ENCODE measurements at regions not wholly inside any gene's neighbourhood (a gene's known extent, or its start where the extent isn't known, plus 50 kb on each side); places are given as distances from the start of the nearest gene placed in this dataset.

DNA sequence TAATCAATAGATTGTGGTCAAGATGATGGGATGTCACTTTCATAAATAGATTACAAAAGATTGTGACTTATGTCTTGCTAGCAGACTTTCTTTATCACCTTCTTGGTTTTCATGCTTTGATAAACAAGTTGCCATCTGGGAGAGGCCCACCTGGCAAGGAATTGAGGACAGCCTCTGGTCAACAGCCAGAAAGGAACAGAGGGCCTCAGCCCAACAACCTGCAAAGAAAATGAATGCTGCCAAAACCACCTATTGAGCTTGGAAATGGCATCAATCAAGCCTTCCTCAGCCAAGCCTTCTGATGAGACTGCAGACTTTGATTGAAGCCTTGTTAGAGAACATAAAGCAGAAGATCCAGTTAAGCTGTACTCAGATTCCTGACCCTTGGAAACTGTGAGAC lies 288.6 kb downstream of the SPRY2 start:
- no peak overlapping the region for H3K4me2 ChIP-seq (ENCODE audit: insufficient read depth, low read length)
- TF ChIP-seq, protein P1, sequence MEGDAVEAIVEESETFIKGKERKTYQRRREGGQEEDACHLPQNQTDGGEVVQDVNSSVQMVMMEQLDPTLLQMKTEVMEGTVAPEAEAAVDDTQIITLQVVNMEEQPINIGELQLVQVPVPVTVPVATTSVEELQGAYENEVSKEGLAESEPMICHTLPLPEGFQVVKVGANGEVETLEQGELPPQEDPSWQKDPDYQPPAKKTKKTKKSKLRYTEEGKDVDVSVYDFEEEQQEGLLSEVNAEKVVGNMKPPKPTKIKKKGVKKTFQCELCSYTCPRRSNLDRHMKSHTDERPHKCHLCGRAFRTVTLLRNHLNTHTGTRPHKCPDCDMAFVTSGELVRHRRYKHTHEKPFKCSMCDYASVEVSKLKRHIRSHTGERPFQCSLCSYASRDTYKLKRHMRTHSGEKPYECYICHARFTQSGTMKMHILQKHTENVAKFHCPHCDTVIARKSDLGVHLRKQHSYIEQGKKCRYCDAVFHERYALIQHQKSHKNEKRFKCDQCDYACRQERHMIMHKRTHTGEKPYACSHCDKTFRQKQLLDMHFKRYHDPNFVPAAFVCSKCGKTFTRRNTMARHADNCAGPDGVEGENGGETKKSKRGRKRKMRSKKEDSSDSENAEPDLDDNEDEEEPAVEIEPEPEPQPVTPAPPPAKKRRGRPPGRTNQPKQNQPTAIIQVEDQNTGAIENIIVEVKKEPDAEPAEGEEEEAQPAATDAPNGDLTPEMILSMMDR (IDR thresholded peaks at IDR 0.05; ENCODE audit: extremely low read depth, low read depth, low read length): no peak
- H3K4me3 ChIP-seq (ENCODE audit: insufficient read depth, low read length): no peak overlapping the region
- H2AFZ ChIP-seq (ENCODE audit: low read length): no peak overlapping the region
- DNase-seq (ENCODE audit: insufficient read length, low spot score, missing footprints): no peak
- no peaks in the 10 kb centered on the region for H3K9me3 ChIP-seq (ENCODE audit: low read depth, low read length)
- H3K79me2 ChIP-seq (ENCODE audit: insufficient read depth, low read length): no peaks in the 10 kb centered on the region
- no peaks in the 10 kb centered on the region for H3K27me3 ChIP-seq (ENCODE audit: insufficient read depth, low read length)
- H3K36me3 ChIP-seq (ENCODE audit: insufficient read depth, low read length): no peaks in the 10 kb centered on the region
- no peak overlapping the region for H3K27ac ChIP-seq (ENCODE audit: low read depth, low read length)
- no peaks in the 10 kb centered on the region for H4K20me1 ChIP-seq (ENCODE audit: insufficient read depth, low read length)
- H3K4me1 ChIP-seq (ENCODE audit: insufficient read depth, low read length): peaks cover 30% of the 10 kb centered on the region

DNA sequence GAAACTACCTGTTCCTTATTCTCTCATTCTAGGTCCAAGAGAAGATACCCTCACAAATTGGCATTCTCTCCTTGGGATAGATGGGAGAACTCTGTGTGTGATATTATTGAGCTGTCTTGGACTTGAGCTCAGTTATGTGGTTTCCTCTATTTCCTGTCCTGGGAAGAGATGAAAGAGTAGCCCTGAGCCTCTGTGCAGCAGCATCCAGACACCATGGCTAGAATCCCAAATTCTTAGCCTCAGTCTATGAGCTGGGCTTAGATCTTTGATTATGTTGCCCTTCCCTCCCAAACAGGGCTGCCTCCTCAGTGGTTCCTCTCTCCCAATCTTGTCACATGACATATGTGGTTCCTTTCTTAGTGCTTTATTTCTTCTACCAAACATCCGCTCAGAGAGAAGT lies 290.7 kb downstream of the SPRY2 start:
- DNase-seq (ENCODE audit: insufficient read length, low spot score, missing footprints): no peak
- TF ChIP-seq, protein P1 (IDR thresholded peaks at IDR 0.05; ENCODE audit: extremely low read depth, low read depth, low read length): no peak
- no peaks in the 10 kb centered on the region for H3K79me2 ChIP-seq (ENCODE audit: insufficient read depth, low read length)

DNA sequence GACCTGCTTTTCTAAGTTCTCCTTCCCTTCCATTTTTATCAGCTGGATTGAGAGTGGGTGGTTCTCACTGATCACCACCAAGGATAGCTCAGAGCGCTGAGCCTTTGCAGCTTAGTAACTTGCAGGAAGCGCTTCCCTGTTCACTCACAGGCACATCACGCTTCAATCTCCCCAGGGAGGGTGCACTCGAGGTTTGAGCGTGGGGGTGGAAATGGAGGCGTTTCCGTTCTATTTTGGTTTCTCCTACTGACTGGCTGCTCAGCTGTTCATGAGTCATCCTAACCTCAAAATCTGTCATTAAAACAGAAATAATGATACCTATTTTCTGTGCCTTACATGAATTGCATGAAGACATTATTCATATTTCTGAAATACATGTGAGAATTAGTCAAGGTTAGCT lies 292.1 kb downstream of the SPRY2 start:
- TF ChIP-seq, protein P1 (IDR thresholded peaks at IDR 0.05; ENCODE audit: extremely low read depth, low read depth, low read length): no peak
- peaks cover 33% of the 10 kb centered on the region for H3K4me1 ChIP-seq (ENCODE audit: insufficient read depth, low read length)

More for the DNA sequence above, 290.7 kb downstream of the SPRY2 start:
- Histone ChIP-seq H2AFZ (ENCODE audit: low read length) (no peak overlapping the region), H3K27ac (ENCODE audit: low read depth, low read length) (peak overlapping the region; percentile 68), H3K27me3 (ENCODE audit: insufficient read depth, low read length) (no peaks in the 10 kb centered on the region), H3K4me2 (ENCODE audit: insufficient read depth, low read length) (no peak overlapping the region), H4K20me1 (ENCODE audit: insufficient read depth, low read length) (no peaks in the 10 kb centered on the region), H3K4me3 (ENCODE audit: insufficient read depth, low read length) (no peak overlapping the region), H3K9me3 (ENCODE audit: low read depth, low read length) (no peaks in the 10 kb centered on the region), H3K4me1 (ENCODE audit: insufficient read depth, low read length) (peaks cover 33% of the 10 kb centered on the region), H3K36me3 (ENCODE audit: insufficient read depth, low read length) (no peaks in the 10 kb centered on the region)

DNA sequence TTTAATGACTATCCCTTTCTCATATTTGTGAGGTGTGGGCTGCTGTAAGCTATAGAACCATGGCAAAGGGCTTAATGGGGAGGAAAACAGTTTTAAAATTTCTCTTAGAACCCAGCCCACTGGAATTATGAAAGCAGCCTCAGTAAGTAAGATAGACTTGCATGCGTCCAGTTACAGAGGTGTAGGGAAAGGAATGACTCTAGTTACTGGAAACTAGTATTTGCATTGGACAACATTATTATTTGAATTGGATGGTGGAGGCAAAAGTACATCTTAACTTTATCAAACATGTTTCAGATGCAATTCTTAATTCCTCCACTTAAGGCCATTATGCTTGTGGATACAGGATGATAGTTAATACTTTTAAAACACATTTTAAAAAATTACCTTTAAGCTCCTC lies 292.9 kb downstream of the SPRY2 start:
- Histone ChIP-seq H4K20me1 (ENCODE audit: insufficient read depth, low read length) (no peaks in the 10 kb centered on the region), H3K79me2 (ENCODE audit: insufficient read depth, low read length) (no peaks in the 10 kb centered on the region), H3K36me3 (ENCODE audit: insufficient read depth, low read length) (no peaks in the 10 kb centered on the region), H2AFZ (ENCODE audit: low read length) (no peak overlapping the region), H3K9me3 (ENCODE audit: low read depth, low read length) (no peaks in the 10 kb centered on the region), H3K27ac (ENCODE audit: low read depth, low read length) (peak overlapping the region; percentile 57), H3K4me2 (ENCODE audit: insufficient read depth, low read length) (peak overlapping the region; percentile 66), H3K4me3 (ENCODE audit: insufficient read depth, low read length) (no peak overlapping the region), H3K27me3 (ENCODE audit: insufficient read depth, low read length) (no peaks in the 10 kb centered on the region), H3K4me1 (ENCODE audit: insufficient read depth, low read length) (peaks cover 33% of the 10 kb centered on the region)
- DNase-seq (ENCODE audit: insufficient read length, low spot score, missing footprints): peak; percentile 65
- TF ChIP-seq, protein P1 (IDR thresholded peaks at IDR 0.05; ENCODE audit: extremely low read depth, low read depth, low read length): no peak

More for the DNA sequence above, 292.1 kb downstream of the SPRY2 start:
- Histone ChIP-seq H4K20me1 (ENCODE audit: insufficient read depth, low read length) (no peaks in the 10 kb centered on the region), H3K4me2 (ENCODE audit: insufficient read depth, low read length) (peak overlapping the region; percentile 66), H3K9me3 (ENCODE audit: low read depth, low read length) (no peaks in the 10 kb centered on the region), H3K27ac (ENCODE audit: low read depth, low read length) (peak overlapping the region; percentile 68), H3K79me2 (ENCODE audit: insufficient read depth, low read length) (no peaks in the 10 kb centered on the region), H3K4me3 (ENCODE audit: insufficient read depth, low read length) (no peak overlapping the region), H2AFZ (ENCODE audit: low read length) (no peak overlapping the region), H3K36me3 (ENCODE audit: insufficient read depth, low read length) (no peaks in the 10 kb centered on the region), H3K27me3 (ENCODE audit: insufficient read depth, low read length) (no peaks in the 10 kb centered on the region)
- DNase-seq (ENCODE audit: insufficient read length, low spot score, missing footprints): peak; percentile 91
